ENCODE measurements at regions not wholly inside any gene's neighbourhood (a gene's known extent, or its start where the extent isn't known, plus 50 kb on each side); places are given as distances from the start of the nearest gene placed in this dataset.

DNA sequence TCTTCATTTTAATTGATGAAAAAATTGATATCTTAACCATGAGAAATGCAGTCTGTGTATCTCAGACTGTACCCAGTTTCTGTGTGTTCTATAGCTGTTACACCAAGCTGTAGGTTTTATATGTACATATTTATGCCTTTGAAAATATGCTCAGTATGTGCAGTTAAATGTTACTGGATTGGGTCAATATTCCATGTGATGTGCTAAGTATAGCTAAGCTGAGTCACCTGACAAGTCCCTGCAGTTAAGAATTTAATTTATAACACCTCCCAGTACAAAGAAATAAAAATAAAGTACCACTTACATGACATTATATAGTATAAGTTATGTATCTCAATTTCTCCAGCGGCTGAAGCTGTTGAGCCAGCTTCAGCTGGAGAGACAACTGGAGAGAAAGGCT lies 984.0 kb downstream of the GALC start:
- no peak for DNase-seq

DNA sequence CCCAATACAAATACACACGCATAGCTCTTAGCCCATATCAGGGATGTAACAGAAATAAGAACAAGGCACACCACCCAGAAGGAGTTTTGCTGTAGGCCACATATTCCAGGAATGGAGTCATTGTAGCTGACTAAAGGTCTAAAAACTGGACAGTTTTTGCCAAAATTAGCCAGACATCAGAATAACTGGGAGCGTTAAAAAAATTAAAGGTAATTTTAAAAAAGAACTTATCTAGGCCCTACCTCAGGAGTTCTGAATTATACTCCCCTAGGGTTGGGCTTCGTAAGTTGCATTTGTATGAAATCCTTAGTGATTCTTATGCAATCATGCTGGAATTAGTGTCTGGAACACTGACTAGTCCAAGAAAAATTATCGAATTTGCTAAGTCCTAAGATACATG lies 987.7 kb downstream of the GALC start:
- DNase-seq = no peak

DNA sequence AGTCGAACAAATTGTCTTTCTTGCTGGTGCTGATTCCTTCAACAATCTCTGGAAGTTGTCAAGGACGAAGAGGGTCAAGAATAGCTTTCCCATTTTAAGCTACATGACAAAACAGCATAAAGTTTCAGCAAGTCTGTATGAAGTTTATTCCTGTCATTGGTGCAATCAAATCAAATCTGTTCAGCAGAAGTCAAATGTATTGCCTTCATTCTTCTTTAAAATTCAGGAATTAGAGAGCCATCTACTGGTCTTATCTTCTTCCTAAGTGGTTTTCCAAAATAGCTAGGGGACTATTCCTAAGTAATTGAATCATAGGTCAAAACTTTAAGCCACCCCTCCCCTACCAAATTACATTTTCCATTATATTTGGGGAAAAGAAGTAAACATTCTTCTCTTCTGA lies 990.2 kb downstream of the GALC start:
- DNase-seq = no peak

DNA sequence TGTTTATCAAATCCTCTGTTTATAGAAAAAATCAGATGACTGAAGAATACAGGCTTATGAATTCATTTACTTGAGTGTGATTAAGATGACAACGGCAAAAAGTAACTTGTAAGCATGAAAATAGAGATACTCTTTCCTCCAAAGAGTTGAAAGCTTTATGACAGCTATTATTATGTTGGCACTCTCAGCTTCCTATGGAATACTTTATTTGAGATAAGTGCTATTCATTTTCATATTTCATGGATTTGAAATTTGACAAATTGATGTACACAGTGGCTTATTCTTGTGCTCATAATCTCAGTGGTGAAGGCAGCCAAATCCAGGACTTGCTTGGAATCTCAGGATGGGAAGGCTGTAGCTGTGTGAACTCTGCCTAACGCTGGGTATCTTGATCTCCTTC lies 991.6 kb downstream of the GALC start:
- no peak for DNase-seq

DNA sequence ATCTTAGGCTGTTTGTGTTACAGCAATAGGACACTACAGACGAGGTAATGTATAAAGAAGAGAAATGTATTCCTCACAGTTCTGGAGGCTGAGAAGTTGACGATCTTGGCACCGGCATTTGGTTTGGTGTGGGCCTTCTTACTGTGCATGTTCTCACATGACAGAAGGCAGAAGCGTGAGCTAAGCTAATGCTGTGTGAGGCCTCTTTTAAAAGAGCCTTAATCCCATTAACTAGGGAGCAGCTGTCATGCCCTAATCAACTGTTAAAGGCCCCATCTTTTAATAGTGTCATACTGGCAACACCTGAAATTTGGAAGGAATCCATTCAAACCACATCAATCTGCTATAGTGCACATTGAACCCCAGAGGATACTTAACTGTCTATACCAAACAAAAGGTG lies 992.9 kb downstream of the GALC start:
- no peak for DNase-seq

DNA sequence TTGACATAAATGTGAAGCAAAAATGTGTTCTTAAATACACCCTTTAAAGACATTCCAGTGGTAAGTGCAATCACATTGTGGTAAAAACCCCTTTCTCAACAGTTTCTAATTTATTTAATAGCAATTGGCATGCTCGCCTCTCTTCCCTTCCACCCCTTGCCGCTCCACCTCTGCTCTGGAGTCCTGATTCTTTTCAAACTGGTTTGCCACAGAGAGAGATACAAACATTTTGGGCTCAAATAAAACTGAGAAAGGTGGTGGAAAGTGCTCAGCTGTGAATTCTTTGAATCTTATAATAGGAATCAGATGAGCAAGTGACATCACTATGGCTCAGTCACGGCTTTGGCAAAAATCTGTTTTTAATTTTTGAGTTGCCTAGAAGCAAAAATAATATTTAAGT lies 993.9 kb downstream of the GALC start:
- no peak for DNase-seq

DNA sequence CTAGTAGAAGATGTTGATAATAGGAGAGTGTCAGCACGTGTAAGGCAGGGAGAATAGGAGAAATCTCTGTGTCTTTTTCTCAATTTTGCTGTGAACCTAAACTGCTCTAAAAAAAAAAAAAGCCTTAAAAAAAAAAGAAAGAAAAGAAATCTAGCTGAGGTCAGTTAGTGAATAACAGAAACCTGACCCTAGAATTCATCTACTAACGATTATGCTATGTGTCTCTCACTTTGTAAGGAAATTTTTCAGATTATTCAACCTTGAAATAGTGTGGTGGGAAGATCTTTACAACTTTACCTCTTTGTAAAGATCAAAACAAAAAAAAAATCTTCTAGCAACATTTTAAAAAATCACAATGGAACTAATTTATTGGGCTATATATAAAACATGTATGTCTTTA lies 995.7 kb downstream of the GALC start:
- no peak for DNase-seq

DNA sequence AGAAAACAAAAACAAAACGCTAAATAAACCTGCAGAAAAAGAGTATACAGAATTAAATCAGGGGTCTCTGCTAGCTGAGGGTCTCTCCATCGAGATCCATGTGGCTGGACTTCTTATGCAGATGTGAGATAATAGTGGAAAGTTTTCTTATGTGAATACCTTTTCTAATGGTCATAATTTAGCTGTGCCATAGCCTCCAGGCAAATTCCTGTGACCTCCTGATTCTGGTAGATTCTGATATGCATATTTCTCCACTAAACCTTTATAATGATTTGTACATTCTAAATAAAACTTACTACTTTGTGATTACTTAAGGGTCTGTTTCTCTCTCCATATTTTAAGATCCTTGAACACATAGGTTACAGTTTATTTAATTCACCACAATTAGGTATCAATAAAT lies 1002.6 kb downstream of the GALC start:
- DNase-seq = no peak

DNA sequence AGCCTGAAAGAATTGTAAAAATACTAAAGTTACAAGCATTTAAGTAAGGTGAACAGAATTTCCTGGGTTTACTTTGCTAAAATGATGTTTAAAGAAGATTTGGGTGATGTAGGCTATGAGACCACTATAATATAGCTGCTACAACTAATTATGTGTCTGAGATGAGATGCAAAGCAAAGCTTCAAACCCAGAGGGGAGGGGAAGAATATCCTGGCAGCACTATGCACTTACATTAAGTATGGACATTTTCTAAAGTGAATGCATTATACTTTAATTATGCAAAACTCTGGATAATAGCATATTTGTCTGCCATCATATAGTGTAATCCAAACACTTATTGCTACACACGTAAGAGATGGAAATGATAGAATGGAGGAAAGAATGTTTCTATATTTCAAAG lies 1003.7 kb downstream of the GALC start:
- no peak for DNase-seq

DNA sequence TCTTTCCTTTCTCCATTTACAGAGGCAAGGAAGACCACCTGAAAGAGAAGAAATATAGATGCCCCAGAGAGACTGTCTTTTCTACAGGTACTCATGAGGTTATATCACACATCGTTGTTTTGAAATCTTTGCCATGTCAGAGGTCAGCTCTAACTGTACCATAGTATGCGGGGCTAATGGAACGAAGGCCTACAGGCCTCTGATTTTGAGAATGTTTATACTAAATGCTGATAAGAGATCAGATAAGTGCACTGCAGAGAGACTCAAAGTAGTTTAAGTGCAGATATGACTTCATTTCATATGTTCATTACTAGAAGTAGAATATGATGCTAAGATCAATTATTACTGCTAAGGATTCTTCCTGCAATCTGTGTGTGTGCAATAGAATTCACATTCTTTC lies 1005.0 kb downstream of the GALC start:
- DNase-seq = no peak

DNA sequence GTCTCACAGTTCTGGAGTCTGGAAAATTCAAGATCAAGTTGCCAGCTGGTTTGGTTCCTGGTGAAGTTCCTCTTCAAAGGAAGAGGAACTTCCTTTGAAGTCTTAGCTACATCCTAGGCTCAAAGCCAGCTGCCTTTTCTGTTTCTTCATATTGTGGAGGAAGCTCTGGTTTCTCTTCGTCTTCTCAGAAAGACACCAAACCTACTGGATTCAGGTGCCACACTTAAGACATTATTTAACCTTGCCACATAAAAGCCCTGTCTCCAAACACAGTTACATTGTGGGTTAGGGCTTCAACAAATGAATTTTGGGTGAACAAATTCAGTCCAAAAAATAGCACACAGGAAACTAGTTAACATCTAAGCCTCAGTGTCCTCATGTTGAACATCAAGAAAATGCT lies 1019.8 kb downstream of the GALC start:
- DNase-seq = peak in 1 of 58 donors; percentile 2

DNA sequence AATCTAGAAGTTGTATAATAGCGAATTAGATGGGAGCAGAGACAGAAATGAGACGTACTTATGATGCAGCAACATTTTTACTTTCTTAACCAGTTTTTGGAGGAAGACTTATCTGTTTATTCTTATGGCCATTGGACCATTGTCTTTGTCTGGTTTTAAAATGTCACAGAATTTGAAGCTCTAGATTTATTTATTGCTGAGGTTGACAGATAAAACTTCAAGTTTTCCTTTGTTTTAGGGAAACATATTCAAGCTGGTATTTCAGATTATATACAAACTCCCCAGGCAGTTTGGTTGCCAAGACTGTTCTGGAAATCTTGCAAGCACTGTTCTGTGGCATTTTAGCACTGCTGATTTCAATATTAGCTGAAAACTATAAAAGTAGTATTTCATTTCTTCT lies 1021.7 kb downstream of the GALC start:
- no peak for DNase-seq

DNA sequence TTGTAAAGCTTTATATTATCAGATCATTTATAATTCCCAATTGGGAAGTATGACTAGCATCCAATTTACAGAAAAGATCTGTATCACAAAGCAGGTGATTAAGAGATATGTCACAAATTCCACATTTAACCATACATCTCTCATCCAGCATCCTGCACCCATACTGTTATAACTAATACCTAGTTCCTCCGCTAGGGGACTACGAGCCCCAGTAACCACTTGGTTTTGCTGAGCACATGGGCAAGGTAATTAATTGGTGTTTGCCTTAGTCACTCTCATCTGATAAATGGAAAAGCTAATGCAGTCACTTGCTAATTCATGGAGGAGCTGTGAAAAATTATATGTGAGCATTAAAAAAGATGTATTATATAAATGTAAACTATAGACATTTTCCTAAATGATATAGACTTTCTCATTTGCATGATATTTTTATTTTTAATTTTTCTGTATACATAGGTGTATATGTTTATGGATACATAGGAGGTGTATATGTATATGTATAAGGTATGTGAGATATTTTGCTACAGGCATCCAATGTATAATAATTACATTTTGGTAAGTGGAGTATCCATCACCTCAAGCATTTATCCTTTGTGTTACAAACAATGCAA lies 1031.8 kb downstream of the GALC start:
- no peak for DNase-seq

DNA sequence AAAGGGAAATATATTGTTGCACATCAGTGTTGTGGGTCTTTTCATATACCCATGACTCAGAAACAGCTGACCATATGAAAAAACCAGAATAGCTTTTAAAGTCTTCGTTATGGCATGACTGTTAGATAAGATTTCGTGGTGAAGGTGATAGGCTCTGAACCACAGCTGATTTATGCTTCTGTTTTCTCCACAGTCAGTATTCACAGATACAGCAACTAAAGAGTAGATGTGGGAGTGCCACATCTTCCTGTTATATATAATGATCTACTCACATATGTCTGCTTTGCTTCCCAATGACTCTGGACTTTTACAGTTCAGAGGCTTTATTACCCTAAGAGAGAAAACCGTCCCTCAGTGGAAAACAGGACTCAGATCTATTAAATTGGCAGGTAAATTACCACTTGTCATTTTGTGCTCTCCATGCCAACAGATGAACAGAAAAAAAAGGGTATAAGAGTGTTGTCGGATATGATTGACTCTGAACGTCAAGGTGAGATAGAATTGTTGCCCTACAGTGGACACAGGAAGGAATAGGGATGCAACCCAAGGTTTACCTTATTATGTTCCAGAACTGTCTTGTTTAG lies 1037.1 kb downstream of the GALC start:
- no peak for DNase-seq

DNA sequence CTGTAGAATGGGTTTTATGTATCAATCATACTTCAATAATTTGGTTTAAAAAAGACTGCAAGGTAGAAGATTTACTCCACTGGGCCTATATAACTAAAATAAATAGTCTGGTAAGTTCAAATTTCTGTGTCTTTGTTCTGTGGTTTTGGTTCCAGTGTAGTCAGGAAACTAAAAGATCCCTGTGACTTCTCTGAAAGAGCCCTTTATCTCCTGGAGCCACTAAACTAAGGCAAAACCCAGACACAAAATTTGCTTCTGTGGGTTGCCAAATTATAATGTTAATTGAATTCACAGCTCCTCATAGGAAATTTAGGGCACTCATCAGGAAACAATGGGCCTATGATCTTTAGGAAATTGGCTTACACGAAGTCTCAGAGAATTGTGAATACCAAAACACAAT lies 1038.4 kb downstream of the GALC start:
- no peak for DNase-seq

DNA sequence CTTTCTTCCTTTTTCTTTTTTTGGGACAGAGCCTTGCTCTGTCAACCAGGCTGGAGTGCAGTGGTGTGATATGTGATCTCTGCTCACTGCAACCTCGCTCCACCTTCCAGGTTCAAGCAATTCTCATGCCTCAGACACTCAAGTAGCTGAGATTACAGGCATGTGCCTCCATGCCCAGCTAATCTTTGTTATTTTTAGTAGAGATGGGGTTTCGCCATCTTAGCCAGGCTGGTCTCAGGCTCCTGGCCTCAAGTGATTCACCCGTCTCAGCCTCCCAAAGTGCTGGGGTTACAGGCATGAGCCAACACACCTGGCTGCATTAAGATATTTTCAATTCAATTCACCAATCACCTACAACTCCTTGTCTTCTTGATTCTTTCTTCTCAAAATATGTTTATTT lies 1046.5 kb downstream of the GALC start:
- no peak for DNase-seq

DNA sequence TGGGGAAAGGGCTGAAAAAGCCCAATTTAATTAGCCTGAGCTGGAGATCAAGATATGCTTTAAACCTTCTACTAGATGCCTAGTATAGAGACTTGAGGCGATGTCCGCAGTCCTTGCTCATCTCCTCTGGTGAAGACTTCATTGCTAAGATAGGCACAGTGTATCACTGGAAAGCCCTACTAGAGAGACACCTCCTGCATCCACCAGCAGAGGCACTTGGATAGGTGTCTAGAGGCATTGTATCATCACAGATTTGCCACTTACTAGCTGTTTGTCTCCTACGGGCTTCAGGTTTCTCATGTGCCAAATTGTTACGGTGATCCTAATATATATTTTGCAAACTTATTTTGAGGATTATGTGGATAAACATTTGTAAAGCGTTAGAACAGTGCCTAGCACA lies 1048.5 kb downstream of the GALC start:
- DNase-seq = no peak

DNA sequence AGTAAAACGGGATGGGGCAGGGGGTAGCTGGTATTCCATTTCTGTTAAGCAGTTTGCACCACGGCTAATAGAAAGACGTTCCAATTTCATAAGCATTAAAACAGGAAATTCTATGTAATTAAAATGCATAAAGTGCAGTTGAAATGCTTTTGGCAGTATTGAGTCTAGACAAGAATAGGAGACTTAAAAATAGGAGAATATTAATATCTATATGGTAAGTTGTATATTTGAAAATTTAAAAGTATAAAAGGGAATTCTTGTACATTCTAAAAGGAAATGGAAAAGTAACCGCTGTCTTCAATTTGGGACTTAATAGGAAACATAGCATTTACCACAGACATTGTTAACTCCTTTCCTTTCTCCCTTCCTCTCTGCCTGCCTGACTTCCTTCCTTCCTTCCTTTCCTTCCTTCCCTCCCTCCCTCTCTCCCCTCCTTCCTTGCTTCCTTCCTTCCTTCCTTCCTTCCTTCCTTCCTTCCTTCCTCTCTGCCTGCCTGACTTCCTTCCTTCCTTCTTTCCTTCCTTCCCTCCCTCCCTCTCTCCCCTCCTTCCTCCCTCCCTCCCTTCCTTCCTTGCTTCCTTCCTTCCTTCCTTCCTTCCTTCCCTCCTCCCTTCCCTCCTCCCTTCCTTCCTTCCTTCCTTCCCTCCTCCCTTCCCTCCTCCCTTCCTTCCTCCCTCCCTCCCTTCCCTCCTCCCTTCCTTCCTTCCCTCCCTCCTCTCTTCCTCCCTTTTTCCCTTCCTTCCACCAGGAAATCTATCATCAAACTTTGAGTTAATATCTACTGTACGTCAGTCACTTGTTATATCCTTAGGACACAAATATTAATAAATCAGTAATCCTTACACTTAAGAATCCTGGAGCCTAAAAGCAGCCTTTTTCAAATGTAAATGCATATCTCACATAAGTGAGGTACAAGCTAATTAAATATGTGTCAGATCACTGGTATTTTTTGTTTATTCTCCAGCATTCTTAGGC lies 1049.3 kb downstream of the GALC start:
- no peak for DNase-seq

DNA sequence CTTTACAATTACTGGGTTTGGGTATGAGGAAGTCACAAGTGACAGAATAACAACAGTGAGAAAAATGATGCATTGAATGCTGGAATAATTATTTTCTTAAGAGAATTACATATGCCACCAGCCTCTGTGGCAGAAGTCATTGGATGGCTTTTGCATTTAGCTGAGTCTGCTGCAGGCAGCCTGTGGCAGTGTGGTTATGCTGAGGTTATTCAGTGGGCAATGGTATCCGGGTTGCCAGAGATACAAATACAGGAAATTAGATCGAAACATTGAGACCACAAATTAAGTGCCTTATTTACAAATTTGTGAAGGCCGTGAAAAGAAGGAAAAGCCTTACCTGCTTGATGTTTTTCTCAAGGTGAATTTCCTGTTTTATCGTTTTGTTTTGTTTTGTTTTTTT lies 1050.0 kb downstream of the GALC start:
- no peak for DNase-seq

DNA sequence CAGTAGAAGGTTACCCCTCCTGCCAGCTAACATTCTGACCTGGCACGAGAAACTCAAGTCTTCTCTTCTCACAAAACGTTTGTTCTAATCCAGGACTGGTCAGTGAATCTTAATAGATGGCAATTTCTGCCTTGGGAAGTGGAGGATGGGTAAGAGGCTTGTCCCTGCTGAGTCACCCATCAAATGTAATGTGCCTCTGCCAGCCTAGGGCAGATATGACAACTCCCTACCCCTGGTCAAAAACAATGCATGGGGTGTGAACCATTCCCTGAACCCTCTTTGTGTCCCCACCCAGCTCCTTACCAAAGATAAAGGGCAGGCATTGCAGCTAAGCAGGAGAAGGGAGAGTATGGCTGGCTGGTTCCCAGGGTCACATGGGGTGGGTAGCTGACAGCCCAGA lies 1052.9 kb downstream of the GALC start:
- DNase-seq = no peak

DNA sequence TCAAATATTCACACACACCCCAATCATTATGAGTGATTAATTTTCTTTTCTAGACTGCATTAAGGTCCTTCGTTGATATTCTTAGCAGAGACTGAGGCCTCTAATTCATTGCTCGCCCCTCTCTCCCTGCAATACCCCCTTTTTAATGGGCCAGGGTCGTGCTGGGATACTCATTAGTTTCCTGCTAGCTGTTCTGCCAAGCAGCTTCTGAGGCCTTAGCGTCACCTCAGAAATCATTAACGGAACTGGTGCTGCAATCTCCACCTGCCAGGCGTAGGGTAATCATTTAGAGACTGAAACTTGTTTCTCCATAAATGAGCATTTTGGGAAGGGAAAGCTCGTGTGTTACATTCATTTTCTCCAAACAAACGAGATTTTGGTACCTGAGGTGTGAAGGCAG lies 1054.7 kb downstream of the GALC start:
- DNase-seq = no peak

DNA sequence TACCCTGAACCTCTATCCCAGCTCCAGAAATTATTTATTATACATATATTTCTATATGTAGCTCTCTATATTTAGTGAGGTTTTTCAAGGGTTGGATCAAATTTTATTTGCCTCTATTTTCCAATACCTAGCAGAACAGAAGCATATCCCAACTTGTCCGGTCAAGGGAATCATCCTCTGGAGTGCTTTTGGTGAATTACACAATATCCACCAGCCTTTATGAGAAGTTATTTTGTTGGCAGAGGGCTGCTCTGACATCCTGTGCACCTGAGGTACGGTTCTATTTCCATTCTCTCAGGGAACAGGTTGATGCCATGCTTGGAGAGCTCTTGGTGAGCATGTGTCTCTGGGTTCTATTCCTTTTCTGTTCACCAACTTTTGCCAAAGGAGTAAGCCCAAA lies 1056.4 kb downstream of the GALC start:
- DNase-seq = no peak
